ENCODE measurements at regions not wholly inside any gene's neighbourhood (a gene's known extent, or its start where the extent isn't known, plus 50 kb on each side); places are given as distances from the start of the nearest gene placed in this dataset.

DNA sequence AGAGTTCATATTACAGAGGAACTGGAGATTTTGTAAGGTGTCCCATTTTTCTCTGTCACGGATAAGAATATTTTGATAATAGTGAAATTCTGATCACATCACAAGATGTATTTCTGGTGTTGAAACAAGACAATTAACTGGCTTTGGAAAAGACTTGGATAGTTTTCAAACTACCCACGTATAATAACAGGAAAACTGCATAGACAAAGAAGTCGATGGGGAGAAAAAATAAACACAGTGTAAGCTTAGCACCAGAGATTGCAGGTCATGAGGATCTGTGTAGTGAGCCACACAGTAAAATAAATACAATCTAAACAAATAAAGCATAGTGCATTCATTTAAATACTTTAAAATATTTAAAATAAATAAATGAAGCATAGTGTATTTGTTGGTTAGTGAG lies 452.3 kb upstream of the ADAMTS5 start:
- TF ChIP-seq CTCF (conservative IDR thresholded peaks at IDR 0.05; ENCODE audit: low read depth in 2 of 2) (no peak), EZH2phosphoT487 (IDR thresholded peaks at IDR 0.05; ENCODE audit: unreplicated experiment) (no peak), POLR2AphosphoS5 (IDR thresholded peaks at IDR 0.05; ENCODE audit: low read depth) (no peak), EZH2 (IDR thresholded peaks at IDR 0.05; ENCODE audit: low read depth, unreplicated experiment) (no peak), STAT1 (IDR thresholded peaks at IDR 0.05; ENCODE audit: unreplicated experiment) (no peak), NANOG (IDR thresholded peaks at IDR 0.05; ENCODE audit: borderline replicate concordance) (no peak), CREB1 (CRISPR knock-in tag; IDR thresholded peaks at IDR 0.05; ENCODE audit: low read depth) (no peak), JUNB (IDR thresholded peaks at IDR 0.05; ENCODE audit: unreplicated experiment) (no peak)
- TF ChIP-seq, protein P1, sequence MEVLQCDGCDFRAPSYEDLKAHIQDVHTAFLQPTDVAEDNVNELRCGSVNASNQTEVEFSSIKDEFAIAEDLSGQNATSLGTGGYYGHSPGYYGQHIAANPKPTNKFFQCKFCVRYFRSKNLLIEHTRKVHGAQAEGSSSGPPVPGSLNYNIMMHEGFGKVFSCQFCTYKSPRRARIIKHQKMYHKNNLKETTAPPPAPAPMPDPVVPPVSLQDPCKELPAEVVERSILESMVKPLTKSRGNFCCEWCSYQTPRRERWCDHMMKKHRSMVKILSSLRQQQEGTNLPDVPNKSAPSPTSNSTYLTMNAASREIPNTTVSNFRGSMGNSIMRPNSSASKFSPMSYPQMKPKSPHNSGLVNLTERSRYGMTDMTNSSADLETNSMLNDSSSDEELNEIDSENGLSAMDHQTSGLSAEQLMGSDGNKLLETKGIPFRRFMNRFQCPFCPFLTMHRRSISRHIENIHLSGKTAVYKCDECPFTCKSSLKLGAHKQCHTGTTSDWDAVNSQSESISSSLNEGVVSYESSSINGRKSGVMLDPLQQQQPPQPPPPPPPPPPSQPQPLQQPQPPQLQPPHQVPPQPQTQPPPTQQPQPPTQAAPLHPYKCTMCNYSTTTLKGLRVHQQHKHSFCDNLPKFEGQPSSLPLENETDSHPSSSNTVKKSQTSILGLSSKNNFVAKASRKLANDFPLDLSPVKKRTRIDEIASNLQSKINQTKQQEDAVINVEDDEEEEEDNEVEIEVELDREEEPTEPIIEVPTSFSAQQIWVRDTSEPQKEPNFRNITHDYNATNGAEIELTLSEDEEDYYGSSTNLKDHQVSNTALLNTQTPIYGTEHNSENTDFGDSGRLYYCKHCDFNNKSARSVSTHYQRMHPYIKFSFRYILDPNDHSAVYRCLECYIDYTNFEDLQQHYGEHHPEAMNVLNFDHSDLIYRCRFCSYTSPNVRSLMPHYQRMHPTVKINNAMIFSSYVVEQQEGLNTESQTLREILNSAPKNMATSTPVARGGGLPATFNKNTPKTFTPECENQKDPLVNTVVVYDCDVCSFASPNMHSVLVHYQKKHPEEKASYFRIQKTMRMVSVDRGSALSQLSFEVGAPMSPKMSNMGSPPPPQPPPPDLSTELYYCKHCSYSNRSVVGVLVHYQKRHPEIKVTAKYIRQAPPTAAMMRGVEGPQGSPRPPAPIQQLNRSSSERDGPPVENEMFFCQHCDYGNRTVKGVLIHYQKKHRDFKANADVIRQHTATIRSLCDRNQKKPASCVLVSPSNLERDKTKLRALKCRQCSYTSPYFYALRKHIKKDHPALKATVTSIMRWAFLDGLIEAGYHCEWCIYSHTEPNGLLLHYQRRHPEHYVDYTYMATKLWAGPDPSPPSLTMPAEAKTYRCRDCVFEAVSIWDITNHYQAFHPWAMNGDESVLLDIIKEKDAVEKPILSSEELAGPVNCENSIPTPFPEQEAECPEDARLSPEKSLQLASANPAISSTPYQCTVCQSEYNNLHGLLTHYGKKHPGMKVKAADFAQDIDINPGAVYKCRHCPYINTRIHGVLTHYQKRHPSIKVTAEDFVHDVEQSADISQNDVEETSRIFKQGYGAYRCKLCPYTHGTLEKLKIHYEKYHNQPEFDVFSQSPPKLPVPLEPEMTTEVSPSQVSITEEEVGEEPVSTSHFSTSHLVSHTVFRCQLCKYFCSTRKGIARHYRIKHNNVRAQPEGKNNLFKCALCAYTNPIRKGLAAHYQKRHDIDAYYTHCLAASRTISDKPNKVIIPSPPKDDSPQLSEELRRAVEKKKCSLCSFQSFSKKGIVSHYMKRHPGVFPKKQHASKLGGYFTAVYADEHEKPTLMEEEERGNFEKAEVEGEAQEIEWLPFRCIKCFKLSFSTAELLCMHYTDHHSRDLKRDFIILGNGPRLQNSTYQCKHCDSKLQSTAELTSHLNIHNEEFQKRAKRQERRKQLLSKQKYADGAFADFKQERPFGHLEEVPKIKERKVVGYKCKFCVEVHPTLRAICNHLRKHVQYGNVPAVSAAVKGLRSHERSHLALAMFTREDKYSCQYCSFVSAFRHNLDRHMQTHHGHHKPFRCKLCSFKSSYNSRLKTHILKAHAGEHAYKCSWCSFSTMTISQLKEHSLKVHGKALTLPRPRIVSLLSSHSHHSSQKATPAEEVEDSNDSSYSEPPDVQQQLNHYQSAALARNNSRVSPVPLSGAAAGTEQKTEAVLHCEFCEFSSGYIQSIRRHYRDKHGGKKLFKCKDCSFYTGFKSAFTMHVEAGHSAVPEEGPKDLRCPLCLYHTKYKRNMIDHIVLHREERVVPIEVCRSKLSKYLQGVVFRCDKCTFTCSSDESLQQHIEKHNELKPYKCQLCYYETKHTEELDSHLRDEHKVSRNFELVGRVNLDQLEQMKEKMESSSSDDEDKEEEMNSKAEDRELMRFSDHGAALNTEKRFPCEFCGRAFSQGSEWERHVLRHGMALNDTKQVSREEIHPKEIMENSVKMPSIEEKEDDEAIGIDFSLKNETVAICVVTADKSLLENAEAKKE (CRISPR knock-in tag; IDR thresholded peaks at IDR 0.05) = no peak
- TF ChIP-seq, protein P2, sequence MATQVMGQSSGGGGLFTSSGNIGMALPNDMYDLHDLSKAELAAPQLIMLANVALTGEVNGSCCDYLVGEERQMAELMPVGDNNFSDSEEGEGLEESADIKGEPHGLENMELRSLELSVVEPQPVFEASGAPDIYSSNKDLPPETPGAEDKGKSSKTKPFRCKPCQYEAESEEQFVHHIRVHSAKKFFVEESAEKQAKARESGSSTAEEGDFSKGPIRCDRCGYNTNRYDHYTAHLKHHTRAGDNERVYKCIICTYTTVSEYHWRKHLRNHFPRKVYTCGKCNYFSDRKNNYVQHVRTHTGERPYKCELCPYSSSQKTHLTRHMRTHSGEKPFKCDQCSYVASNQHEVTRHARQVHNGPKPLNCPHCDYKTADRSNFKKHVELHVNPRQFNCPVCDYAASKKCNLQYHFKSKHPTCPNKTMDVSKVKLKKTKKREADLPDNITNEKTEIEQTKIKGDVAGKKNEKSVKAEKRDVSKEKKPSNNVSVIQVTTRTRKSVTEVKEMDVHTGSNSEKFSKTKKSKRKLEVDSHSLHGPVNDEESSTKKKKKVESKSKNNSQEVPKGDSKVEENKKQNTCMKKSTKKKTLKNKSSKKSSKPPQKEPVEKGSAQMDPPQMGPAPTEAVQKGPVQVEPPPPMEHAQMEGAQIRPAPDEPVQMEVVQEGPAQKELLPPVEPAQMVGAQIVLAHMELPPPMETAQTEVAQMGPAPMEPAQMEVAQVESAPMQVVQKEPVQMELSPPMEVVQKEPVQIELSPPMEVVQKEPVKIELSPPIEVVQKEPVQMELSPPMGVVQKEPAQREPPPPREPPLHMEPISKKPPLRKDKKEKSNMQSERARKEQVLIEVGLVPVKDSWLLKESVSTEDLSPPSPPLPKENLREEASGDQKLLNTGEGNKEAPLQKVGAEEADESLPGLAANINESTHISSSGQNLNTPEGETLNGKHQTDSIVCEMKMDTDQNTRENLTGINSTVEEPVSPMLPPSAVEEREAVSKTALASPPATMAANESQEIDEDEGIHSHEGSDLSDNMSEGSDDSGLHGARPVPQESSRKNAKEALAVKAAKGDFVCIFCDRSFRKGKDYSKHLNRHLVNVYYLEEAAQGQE (IDR thresholded peaks at IDR 0.05; ENCODE audit: unreplicated experiment) = no peak

Data from GM23338 (cell line).